GM12892 (cell line): ENCODE measurements at regions not wholly inside any gene's neighbourhood (a gene's known extent, or its start where the extent isn't known, plus 50 kb on each side); places are given as distances from the start of the nearest gene placed in this dataset.

Source experiments
- POLR2A ChIP-seq: IDR thresholded peaks from 2 replicates; pipeline ENCODE4 v1.6.1; 2011; ENCODE audit warnings: low read depth, low read length, control low read depth
- TAF1 ChIP-seq: IDR thresholded peaks from 2 replicates; pipeline ENCODE4 v1.6.1; 2011; ENCODE audit warnings: low read depth, mild to moderate bottlenecking, control low read depth, low read length, borderline replicate concordance

GRCh38 chrX:122046226-122046625, 998.8 kb downstream of the GLUD2 start:
- no peak for TF ChIP-seq POLR2A
- no peak for TF ChIP-seq TAF1
